Right atrium auricular region (tissue), 2 donors: ENCODE measurements at regions not wholly inside any gene's neighbourhood (a gene's known extent, or its start where the extent isn't known, plus 50 kb on each side); places are given as distances from the start of the nearest gene placed in this dataset.

Experiments
- DNase-seq: peaks from one replicate; pipeline ENCODE4 v3.0.0-alpha.2; 2019; ENCODE audit warnings: low spot score
- H3K27ac ChIP-seq, 2 donors: fragments of 200-600 bp; sonication (generic); 1 replicate in 1 of 2; 2 replicates in 1 of 2; pipeline ENCODE4 v1.5.1; 2016 to 2019
- H3K27me3 ChIP-seq, 2 donors: fragments of 200-600 bp; sonication (generic); one replicate each; pipeline versions ENCODE4 v1.5.1 to v1.6.0; 2017 to 2019
- H3K36me3 ChIP-seq: fragments of 200-600 bp; sonication (generic); one replicate; pipeline ENCODE4 v1.5.1; 2016
- H3K4me1 ChIP-seq, 2 donors: fragments of 200-600 bp; sonication (generic); one replicate each; pipeline versions ENCODE4 v1.5.1 to v1.6.0; 2017 to 2019
- H3K4me3 ChIP-seq, 2 donors: fragments of 200-600 bp; sonication (generic); 1 replicate in 1 of 2; 2 replicates in 1 of 2; pipeline ENCODE4 v1.5.1; 2017 to 2019; ENCODE audit warnings: mild to moderate bottlenecking in 1 of 2, moderate library complexity in 1 of 2
- H3K9me3 ChIP-seq, 2 donors: fragments of 200-600 bp; sonication (generic); one replicate each; pipeline ENCODE4 v1.5.1; 2019
- CTCF ChIP-seq, 2 donors: fragments of 200-600 bp; sonication (generic); IDR thresholded peaks; one replicate each; pipeline ENCODE4 v1.5.1; 2019; ENCODE audit warnings: antibody characterized with exemption in 2 of 2

- no peak for DNase-seq
- no peak for TF ChIP-seq CTCF (IDR thresholded peaks at IDR 0.05)
- H3K27me3 ChIP-seq: no peaks in the 10 kb centered on the region
- H3K4me1 ChIP-seq: no peaks in the 10 kb centered on the region
- no peaks in the 10 kb centered on the region for H3K36me3 ChIP-seq
- H3K9me3 ChIP-seq: no peaks in the 10 kb centered on the region
- no peak overlapping the region for H3K4me3 ChIP-seq
- H3K27ac ChIP-seq: no peak overlapping the region
These were observed 317.0 kb downstream of the CDC5L start for GRCh38 chr6:44704240-44705150.

- DNase-seq: no peak
- Histone ChIP-seq H3K4me3 (no peak overlapping the region), H3K36me3 (no peaks in the 10 kb centered on the region), H3K27ac (no peak overlapping the region), H3K4me1 (no peaks in the 10 kb centered on the region), H3K27me3 (no peaks in the 10 kb centered on the region), H3K9me3 (no peaks in the 10 kb centered on the region)
- no peak for TF ChIP-seq CTCF (IDR thresholded peaks at IDR 0.05)
These were observed 318.1 kb downstream of the CDC5L start for GRCh38 chr6:44705596-44705995.

GRCh38 chr6:44706011-44706410 lies 318.5 kb downstream of the CDC5L start:
- no peak overlapping the region for H3K27ac ChIP-seq
- no peaks in the 10 kb centered on the region for H3K27me3 ChIP-seq
- no peaks in the 10 kb centered on the region for H3K36me3 ChIP-seq
- DNase-seq: no peak
- H3K9me3 ChIP-seq: no peaks in the 10 kb centered on the region
- TF ChIP-seq CTCF (IDR thresholded peaks at IDR 0.05): no peak
- H3K4me1 ChIP-seq: no peaks in the 10 kb centered on the region
- no peak overlapping the region for H3K4me3 ChIP-seq

GRCh38 chr6:44708208-44708607 lies 320.7 kb downstream of the CDC5L start:
- no peaks in the 10 kb centered on the region for H3K9me3 ChIP-seq
- no peaks in the 10 kb centered on the region for H3K4me1 ChIP-seq
- DNase-seq: no peak
- no peak overlapping the region for H3K4me3 ChIP-seq
- H3K27me3 ChIP-seq: no peaks in the 10 kb centered on the region
- TF ChIP-seq CTCF (IDR thresholded peaks at IDR 0.05): no peak
- no peak overlapping the region for H3K27ac ChIP-seq
- H3K36me3 ChIP-seq: no peaks in the 10 kb centered on the region

- H3K9me3 ChIP-seq: no peaks in the 10 kb centered on the region
- no peak for DNase-seq
- TF ChIP-seq CTCF (IDR thresholded peaks at IDR 0.05): no peak
- H3K27ac ChIP-seq: no peak overlapping the region
- H3K36me3 ChIP-seq: no peaks in the 10 kb centered on the region
- H3K27me3 ChIP-seq: no peaks in the 10 kb centered on the region
- H3K4me3 ChIP-seq: no peak overlapping the region
- no peaks in the 10 kb centered on the region for H3K4me1 ChIP-seq
These were observed 325.0 kb downstream of the CDC5L start for GRCh38 chr6:44712353-44713111.
